ENCODE measurements at regions not wholly inside any gene's neighbourhood (a gene's known extent, or its start where the extent isn't known, plus 50 kb on each side); places are given as distances from the start of the nearest gene placed in this dataset.
A peak's percentile ranks its signal among the peaks of the same experiment; 100 is the strongest.
"Not testable (repeated sequence)": the region's sequence is repeated elsewhere in the genome, so short reads cannot be mapped to it uniquely, and the experiment has no call there.

DNA sequence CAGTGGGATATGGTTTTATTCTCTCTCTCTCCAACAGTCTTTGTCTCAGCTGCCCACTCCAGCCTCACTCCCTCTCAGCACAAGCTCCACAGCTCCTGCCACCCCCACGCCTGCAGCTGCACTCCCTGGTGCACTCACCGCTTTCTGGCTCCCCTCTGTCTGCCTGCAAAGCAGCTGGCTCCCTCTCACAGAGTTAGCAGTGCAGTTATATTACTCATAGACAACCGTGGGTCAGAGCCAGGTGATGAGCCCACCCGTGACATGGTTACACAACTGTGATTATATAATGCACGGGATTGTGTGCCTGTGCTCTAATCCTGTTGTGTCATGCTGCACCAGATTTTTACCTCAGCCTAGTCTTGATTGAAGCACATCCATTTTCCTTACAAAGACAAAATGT lies 276.9 kb upstream of the CHAC2 start:
- TF ChIP-seq, protein P1, sequence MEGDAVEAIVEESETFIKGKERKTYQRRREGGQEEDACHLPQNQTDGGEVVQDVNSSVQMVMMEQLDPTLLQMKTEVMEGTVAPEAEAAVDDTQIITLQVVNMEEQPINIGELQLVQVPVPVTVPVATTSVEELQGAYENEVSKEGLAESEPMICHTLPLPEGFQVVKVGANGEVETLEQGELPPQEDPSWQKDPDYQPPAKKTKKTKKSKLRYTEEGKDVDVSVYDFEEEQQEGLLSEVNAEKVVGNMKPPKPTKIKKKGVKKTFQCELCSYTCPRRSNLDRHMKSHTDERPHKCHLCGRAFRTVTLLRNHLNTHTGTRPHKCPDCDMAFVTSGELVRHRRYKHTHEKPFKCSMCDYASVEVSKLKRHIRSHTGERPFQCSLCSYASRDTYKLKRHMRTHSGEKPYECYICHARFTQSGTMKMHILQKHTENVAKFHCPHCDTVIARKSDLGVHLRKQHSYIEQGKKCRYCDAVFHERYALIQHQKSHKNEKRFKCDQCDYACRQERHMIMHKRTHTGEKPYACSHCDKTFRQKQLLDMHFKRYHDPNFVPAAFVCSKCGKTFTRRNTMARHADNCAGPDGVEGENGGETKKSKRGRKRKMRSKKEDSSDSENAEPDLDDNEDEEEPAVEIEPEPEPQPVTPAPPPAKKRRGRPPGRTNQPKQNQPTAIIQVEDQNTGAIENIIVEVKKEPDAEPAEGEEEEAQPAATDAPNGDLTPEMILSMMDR (IDR thresholded peaks at IDR 0.05): no peak
- peak; percentile 33 for DNase-seq
- H3K4me3 Mint-ChIP-seq: peak overlapping the region; percentile 13; the same call in 1 of the 2 replicates
- H3K36me3 Mint-ChIP-seq (ENCODE audit: low read depth): no peaks in the 10 kb centered on the region
- no peaks in the 10 kb centered on the region for H3K9me3 Mint-ChIP-seq
- H3K4me1 Mint-ChIP-seq (ENCODE audit: low read depth): peaks cover 16% of the 10 kb centered on the region
- H3K27ac Mint-ChIP-seq: peak overlapping the region; percentile 51
- H3K27me3 Mint-ChIP-seq (ENCODE audit: insufficient read depth): peaks cover 3% of the 10 kb centered on the region

DNA sequence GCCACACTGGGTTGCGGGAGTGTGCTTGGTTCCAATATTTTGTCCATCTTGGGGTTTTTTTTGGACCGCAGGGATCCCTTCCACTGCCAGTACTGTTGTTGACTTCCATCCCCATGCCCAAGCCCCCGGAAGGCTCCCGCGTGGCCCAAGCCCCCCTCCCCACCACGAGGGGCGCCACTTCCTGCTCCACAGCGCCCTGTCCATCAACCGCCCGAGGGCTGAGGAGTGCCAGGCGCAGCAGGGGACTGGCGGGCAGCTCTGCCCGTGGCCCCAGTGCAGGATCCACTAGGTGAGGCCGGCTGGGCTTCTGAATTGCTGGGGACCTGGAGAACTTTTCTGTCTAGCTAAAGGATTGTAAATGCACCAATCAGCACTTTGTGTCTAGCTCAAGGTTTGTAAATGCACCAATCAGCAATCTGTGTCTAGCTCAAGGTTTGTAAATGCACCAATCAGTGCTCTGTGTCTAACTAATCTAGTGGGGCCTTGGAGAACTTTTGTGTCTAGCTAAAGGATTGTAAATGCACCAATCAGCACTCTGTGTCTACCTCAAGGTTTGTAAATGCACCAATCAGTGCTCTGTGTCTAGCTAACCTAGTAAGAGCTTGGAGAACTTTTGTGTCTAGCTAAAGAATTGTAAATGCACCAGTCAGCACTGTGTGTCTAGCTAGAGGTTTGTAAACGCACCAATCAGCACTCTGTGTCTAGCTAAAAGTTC lies 281.3 kb upstream of the CHAC2 start:
- H3K4me3 Mint-ChIP-seq; H3K36me3 Mint-ChIP-seq (ENCODE audit: low read depth); DNase-seq; H3K27ac Mint-ChIP-seq; H3K27me3 Mint-ChIP-seq (ENCODE audit: insufficient read depth); H3K9me3 Mint-ChIP-seq: not testable (repeated sequence)
- H3K4me1 Mint-ChIP-seq (ENCODE audit: low read depth): peaks cover 21% of the 10 kb centered on the region

DNA sequence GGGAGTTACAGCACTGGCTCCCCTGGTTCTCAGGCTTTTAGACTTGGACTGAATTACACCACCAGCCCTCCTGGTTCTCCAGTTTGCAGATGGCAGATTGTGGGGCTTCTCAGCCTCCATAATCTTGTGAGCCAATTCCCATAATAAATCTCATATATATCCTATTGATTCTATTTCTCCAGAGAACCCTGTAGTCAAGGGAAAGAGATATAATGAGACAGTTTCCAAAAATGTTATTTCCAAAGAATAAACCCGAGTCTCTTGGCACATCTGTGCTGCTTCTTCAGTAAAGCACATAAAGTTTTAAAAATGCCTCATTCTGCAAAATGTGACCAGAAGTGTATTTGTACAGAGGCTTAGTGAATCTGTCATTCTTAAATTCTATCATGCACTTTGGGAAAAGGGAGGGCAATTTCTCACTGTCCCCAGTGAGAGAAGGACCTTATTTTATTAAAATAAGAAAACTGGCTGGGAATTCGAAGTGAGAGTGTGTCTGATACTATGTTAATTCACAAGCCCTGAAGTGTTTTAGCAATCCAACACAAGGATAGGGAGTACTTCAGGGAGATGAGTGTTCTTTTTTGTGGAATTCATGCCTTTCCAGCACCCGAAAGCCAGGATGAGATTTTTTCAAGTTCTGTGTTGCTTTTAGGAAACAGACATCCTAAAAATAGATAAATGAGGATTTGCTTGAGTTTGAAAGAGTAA lies 282.4 kb upstream of the CHAC2 start:
- H3K27me3 Mint-ChIP-seq (ENCODE audit: insufficient read depth): no peaks in the 10 kb centered on the region
- H3K4me1 Mint-ChIP-seq (ENCODE audit: low read depth): peaks cover 11% of the 10 kb centered on the region; the same call in 1 of the 2 replicates
- H3K9me3 Mint-ChIP-seq: no peaks in the 10 kb centered on the region
- no peak overlapping the region for H3K4me3 Mint-ChIP-seq
- no peak for DNase-seq
- no peak overlapping the region for H3K27ac Mint-ChIP-seq
- TF ChIP-seq, protein P1 (IDR thresholded peaks at IDR 0.05): no peak
- no peaks in the 10 kb centered on the region for H3K36me3 Mint-ChIP-seq (ENCODE audit: low read depth)

DNA sequence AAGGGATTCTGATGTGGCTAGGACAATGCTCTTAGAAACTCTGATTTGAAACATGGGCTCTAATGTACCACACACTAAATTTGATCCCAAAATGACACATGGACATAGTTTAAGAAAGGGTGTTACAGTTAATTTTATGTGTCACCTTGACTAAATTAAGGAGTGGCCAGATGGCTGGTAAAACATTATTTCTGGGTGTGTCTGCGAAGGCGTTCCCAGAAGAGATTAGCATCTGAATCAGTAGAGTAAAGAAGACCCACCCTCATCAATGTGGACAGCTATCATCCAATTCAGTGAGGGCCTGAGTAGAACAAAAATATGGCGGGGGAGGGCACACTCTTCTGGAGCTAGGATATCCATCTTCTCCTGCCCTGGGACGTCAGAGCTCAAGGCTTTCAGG lies 283.1 kb upstream of the CHAC2 start:
- H3K27ac Mint-ChIP-seq: no peak overlapping the region
- peaks cover 6% of the 10 kb centered on the region; the same call in 1 of the 2 replicates for H3K4me1 Mint-ChIP-seq (ENCODE audit: low read depth)
- no peaks in the 10 kb centered on the region for H3K36me3 Mint-ChIP-seq (ENCODE audit: low read depth)
- no peaks in the 10 kb centered on the region for H3K27me3 Mint-ChIP-seq (ENCODE audit: insufficient read depth)
- TF ChIP-seq, protein P1 (IDR thresholded peaks at IDR 0.05): no peak
- no peak overlapping the region for H3K4me3 Mint-ChIP-seq
- no peak for DNase-seq
- no peaks in the 10 kb centered on the region for H3K9me3 Mint-ChIP-seq

DNA sequence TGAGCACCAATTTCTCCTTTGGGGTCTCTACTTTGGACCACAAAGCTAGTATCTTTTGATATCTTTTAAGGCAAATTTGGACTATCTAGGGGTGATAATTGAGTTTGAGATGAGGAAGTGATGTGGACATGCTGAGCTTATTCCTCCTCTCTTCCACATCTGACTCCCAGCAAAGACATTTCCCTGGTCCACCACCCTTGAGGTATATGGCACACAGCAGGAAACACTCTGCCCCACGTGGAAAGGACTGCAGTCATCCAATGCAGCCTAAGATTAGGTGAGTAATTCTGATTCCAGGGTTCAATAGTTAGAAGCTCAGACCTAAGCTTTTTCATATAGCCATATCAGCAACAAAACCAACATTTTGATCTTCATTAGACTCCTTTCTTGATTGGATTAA lies 290.1 kb upstream of the CHAC2 start:
- Mint-ChIP-seq H3K27me3 (ENCODE audit: insufficient read depth) (peaks cover 2% of the 10 kb centered on the region; the same call in 1 of the 2 replicates), H3K36me3 (ENCODE audit: low read depth) (no peaks in the 10 kb centered on the region), H3K4me1 (ENCODE audit: low read depth) (peaks cover 48% of the 10 kb centered on the region), H3K9me3 (no peaks in the 10 kb centered on the region), H3K4me3 (no peak overlapping the region), H3K27ac (no peak overlapping the region)
- DNase-seq: no peak
- TF ChIP-seq, protein P1 (IDR thresholded peaks at IDR 0.05): no peak

DNA sequence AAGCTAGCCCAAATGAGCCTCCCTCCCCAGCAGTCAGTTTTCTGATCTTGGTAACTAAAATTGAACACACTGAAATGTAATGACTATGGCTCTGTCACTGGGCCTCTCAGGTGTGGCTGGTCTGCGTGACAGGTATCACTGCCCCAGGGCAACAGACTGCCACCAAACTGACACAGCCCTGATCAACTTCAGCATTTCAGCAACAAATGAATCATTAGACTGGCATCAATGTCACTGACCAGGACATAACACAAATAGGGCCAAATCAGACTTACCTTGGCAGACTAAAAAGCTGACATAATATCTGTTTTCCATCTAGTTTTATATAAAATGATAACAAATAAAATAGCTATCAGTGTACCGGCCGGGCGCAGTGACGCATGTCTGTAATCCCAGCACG lies 290.8 kb upstream of the CHAC2 start:
- Mint-ChIP-seq H3K4me3 (no peak overlapping the region), H3K36me3 (ENCODE audit: low read depth) (no peaks in the 10 kb centered on the region), H3K9me3 (no peaks in the 10 kb centered on the region), H3K27ac (peak overlapping the region; percentile 2; the same call in 1 of the 2 replicates), H3K27me3 (ENCODE audit: insufficient read depth) (peaks cover 2% of the 10 kb centered on the region; the same call in 1 of the 2 replicates), H3K4me1 (ENCODE audit: low read depth) (peaks cover 48% of the 10 kb centered on the region)
- no peak for DNase-seq
- TF ChIP-seq, protein P1 (IDR thresholded peaks at IDR 0.05): no peak

Data from HFFc6 (cell line).